Type B pancreatic cell (in vitro differentiated cells): ENCODE measurements at regions not wholly inside any gene's neighbourhood (a gene's known extent, or its start where the extent isn't known, plus 50 kb on each side); places are given as distances from the start of the nearest gene placed in this dataset.

Experiments used
- DNase-seq: peaks from one replicate; pipeline ENCODE4 v3.0.0; 2021; ENCODE audit warnings: mixed read lengths; ENCODE audit not compliant: unreplicated experiment; ENCODE audit errors: extremely low spot score
- H3K27ac Mint-ChIP-seq: 2 replicates; pipeline ENCODE4 v1.8.0; 2021; ENCODE audit warnings: mild to moderate bottlenecking, mixed read lengths
- H3K27me3 Mint-ChIP-seq: 2 replicates; pipeline ENCODE4 v1.8.0; 2021; ENCODE audit warnings: mixed read lengths
- H3K36me3 Mint-ChIP-seq: 2 replicates; pipeline ENCODE4 v1.8.0; 2021; ENCODE audit warnings: mixed read lengths
- H3K4me1 Mint-ChIP-seq: one replicate; pipeline ENCODE4 v1.8.0; 2021; ENCODE audit warnings: mixed read lengths; ENCODE audit not compliant: unreplicated experiment
- H3K4me3 Mint-ChIP-seq: 2 replicates; pipeline ENCODE4 v1.8.0; 2021; ENCODE audit warnings: mild to moderate bottlenecking, mixed read lengths
- H3K9me3 Mint-ChIP-seq: 2 replicates; pipeline ENCODE4 v1.8.0; 2021; ENCODE audit warnings: mixed read lengths
- TF ChIP-seq, protein P1 (sequence below): fragments of 200-600 bp; sonication (generic); conservative IDR thresholded peaks from 2 replicates; pipeline ENCODE4 v1.5.0; 2021; ENCODE audit warnings: antibody characterized with exemption, mild to moderate bottlenecking

DNA sequence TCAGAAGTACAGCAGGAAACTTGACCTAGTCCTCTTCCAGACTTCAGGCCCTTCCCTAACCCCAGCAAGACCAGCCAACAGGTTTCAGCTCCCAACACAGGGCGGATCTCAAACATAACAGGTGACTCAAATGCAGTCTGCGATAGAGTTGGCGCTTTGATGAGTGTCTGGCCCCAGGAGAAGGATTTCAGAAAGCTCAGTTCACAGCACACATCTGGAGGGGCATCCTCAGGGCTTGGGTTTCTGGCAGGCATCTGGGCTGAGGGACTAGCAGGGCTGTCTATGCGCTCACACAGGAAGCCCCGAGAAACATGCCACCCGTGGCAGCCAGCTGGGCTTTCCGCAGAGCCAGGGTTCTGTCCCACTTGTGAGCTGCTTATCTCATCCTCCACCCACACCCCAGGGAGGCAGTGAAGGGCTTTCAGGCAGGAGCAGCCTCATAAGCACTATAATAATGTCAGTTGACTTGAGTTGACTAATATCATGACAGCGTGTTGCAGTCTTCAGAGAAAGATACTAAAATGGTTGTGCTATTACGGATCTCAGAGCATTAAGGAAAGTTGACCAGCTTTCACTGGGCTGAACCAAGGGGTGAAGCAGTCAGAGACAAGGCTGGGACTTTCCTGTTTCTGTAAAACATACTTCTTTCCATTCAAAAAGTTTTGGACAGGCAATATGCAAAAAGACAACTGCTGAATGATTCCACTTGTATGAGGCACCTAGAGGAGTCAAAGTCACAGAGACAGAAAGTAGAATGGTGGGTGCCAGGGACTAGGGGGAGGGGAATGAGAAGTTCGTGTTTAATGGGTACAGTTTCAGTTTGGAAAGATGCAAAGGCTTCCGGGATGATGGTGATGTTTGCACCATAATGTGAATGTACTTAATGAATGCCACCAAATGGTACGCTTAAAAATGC, 233.0 kb upstream of the IRF2BP2 start:
- Mint-ChIP-seq H3K36me3 (peaks cover 4% of the 10 kb centered on the region), H3K4me1 (peaks cover 24% of the 10 kb centered on the region), H3K4me3 (no peak overlapping the region), H3K9me3 (peaks cover 11% of the 10 kb centered on the region), H3K27me3 (no peaks in the 10 kb centered on the region), H3K27ac (no peak overlapping the region)
- DNase-seq, result no peak
- TF ChIP-seq, protein P1, sequence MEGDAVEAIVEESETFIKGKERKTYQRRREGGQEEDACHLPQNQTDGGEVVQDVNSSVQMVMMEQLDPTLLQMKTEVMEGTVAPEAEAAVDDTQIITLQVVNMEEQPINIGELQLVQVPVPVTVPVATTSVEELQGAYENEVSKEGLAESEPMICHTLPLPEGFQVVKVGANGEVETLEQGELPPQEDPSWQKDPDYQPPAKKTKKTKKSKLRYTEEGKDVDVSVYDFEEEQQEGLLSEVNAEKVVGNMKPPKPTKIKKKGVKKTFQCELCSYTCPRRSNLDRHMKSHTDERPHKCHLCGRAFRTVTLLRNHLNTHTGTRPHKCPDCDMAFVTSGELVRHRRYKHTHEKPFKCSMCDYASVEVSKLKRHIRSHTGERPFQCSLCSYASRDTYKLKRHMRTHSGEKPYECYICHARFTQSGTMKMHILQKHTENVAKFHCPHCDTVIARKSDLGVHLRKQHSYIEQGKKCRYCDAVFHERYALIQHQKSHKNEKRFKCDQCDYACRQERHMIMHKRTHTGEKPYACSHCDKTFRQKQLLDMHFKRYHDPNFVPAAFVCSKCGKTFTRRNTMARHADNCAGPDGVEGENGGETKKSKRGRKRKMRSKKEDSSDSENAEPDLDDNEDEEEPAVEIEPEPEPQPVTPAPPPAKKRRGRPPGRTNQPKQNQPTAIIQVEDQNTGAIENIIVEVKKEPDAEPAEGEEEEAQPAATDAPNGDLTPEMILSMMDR, result no peak

DNA sequence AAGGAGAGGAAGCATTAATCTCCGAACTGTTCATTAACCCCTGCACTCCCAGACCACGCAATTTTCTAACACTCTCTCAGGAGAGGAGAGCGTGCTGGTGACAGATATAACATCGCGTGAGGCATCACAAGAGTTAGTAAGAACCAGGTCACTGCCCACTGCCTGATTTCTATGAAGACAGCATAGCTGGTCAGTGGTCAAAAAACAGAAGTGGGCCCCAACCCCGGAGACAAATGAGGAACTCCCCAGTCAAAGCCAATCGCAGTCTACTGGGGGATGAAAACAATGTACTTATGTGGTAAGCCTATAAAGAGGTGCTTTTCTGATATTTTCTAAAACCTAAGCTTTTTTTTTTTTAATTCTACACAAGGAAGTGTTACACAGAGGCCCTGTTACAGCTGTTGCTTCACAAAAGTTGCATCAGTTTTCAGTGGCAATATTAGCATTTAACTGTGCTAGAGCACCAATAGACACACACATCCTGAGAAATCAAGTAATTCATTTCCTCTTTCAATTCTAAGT, 231.8 kb upstream of the IRF2BP2 start:
- H3K9me3 Mint-ChIP-seq, result peaks cover 11% of the 10 kb centered on the region
- H3K4me3 Mint-ChIP-seq, result no peak overlapping the region
- no peaks in the 10 kb centered on the region for H3K27me3 Mint-ChIP-seq
- H3K36me3 Mint-ChIP-seq, result peaks cover 4% of the 10 kb centered on the region
- H3K4me1 Mint-ChIP-seq, result peaks cover 24% of the 10 kb centered on the region
- TF ChIP-seq, protein P1, result no peak
- H3K27ac Mint-ChIP-seq, result no peak overlapping the region
- DNase-seq, result no peak

DNA sequence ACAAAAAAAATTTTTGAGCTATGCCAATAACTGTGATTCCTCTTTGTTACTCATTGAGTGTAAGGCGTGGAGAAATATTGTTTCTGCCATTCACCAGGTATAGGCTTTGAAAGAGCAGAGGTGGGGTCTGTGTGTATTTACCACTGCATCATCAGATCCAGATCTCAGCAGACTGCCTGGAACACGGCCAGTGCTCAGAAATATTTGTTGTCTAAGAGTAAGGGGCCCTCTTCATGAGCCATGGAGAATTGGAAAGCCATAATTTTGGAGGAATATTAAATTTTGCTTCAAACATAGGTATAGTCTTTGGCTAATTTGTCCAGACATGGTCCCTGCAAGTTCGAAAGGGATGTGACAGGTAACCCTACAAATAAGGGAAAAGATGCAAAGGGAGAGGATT, 231.3 kb upstream of the IRF2BP2 start:
- H3K27ac Mint-ChIP-seq, result no peak overlapping the region
- peaks cover 24% of the 10 kb centered on the region for H3K4me1 Mint-ChIP-seq
- H3K4me3 Mint-ChIP-seq, result no peak overlapping the region
- H3K36me3 Mint-ChIP-seq, result peaks cover 4% of the 10 kb centered on the region
- peaks cover 11% of the 10 kb centered on the region for H3K9me3 Mint-ChIP-seq
- DNase-seq, result no peak
- no peaks in the 10 kb centered on the region for H3K27me3 Mint-ChIP-seq
- TF ChIP-seq, protein P1, result no peak

DNA sequence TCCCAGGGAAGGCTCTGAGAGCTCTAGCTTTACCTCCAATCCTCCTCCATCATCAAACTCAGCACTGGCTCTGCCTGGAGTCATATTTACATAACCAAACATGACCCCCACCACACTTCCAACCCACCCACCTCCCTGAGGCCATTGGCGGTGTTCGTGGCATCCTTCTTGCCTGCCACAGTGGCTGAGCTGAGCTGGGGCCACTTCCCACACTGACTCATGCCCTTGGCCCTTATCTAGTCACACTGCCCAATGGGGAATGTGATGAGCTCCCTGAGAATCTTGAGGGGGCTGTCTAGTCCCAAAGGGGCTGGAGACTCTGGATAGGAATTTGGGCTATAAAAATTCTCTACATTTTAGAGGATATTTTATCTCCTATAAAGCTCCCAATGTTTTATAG, 230.9 kb upstream of the IRF2BP2 start:
- H3K27ac Mint-ChIP-seq, result no peak overlapping the region
- H3K36me3 Mint-ChIP-seq, result peaks cover 4% of the 10 kb centered on the region
- peaks cover 11% of the 10 kb centered on the region for H3K9me3 Mint-ChIP-seq
- TF ChIP-seq, protein P1, result no peak
- no peak for DNase-seq
- no peak overlapping the region for H3K4me3 Mint-ChIP-seq
- peaks cover 24% of the 10 kb centered on the region for H3K4me1 Mint-ChIP-seq
- H3K27me3 Mint-ChIP-seq, result no peaks in the 10 kb centered on the region

DNA sequence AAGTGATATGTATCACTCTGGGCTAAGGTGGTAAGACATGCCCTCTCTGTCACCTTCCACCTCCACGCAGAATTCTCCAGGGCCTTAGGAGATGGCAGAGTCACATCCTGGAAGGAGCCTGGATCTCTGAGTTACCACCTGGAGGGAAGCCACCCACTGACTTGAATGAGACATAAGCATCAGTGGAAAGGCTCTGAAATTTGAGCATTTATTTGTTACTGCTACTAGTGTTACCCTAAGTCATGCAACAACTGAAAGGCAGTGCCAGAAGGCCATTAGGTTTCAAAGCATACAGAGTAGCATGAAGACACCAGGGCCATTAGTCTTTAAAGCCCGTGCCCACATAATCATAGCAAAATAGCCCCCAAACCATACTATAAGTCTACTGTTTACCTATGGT, 230.3 kb upstream of the IRF2BP2 start:
- TF ChIP-seq, protein P1, result no peak
- no peak for DNase-seq
- H3K27me3 Mint-ChIP-seq, result no peaks in the 10 kb centered on the region
- no peak overlapping the region for H3K27ac Mint-ChIP-seq
- peaks cover 11% of the 10 kb centered on the region for H3K9me3 Mint-ChIP-seq
- no peak overlapping the region for H3K4me3 Mint-ChIP-seq
- no peaks in the 10 kb centered on the region for H3K36me3 Mint-ChIP-seq
- peaks cover 24% of the 10 kb centered on the region for H3K4me1 Mint-ChIP-seq
